AG09309 (cell line): ENCODE measurements at regions not wholly inside any gene's neighbourhood (a gene's known extent, or its start where the extent isn't known, plus 50 kb on each side); places are given as distances from the start of the nearest gene placed in this dataset.

Experiments
- DNase-seq: peaks from one replicate; pipeline ENCODE4 v3.0.0-alpha.2; 2010; ENCODE audit warnings: low read depth
- H3K4me3 ChIP-seq: 2 replicates; pipeline ENCODE4 v1.5.1; 2011; ENCODE audit warnings: mild to moderate bottlenecking, low read depth, low read length, moderate library complexity; ENCODE audit not compliant: control insufficient read depth
- TF ChIP-seq, protein P1 (sequence below): IDR thresholded peaks from 2 replicates; pipeline ENCODE4 v1.5.1; 2011; ENCODE audit warnings: mild to moderate bottlenecking, low read depth, low read length, inconsistent platforms; ENCODE audit not compliant: insufficient read depth, control insufficient read depth; ENCODE audit errors: missing control alignments

DNA sequence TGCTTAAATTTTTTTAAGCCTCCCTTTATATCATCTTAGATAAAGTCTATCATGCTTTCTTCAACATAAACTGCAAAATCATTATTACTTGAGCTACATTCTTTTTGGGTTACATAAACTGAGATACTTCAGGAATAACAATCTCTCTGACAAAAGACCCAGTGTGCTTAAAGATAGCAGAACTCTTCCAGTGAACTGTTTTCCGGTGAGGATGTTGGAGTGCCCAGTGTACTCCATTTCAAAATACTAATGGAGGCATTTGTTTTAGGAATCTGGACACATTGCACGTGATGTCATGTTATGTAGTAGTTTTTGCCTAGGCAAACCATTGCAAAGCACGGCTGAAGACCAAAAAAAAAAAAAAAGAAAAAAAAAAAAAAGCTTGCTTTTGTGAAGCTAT is 388.2 kb upstream of the CELF2 start:
- TF ChIP-seq, protein P1, sequence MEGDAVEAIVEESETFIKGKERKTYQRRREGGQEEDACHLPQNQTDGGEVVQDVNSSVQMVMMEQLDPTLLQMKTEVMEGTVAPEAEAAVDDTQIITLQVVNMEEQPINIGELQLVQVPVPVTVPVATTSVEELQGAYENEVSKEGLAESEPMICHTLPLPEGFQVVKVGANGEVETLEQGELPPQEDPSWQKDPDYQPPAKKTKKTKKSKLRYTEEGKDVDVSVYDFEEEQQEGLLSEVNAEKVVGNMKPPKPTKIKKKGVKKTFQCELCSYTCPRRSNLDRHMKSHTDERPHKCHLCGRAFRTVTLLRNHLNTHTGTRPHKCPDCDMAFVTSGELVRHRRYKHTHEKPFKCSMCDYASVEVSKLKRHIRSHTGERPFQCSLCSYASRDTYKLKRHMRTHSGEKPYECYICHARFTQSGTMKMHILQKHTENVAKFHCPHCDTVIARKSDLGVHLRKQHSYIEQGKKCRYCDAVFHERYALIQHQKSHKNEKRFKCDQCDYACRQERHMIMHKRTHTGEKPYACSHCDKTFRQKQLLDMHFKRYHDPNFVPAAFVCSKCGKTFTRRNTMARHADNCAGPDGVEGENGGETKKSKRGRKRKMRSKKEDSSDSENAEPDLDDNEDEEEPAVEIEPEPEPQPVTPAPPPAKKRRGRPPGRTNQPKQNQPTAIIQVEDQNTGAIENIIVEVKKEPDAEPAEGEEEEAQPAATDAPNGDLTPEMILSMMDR: no peak
- H3K4me3 ChIP-seq: no peak overlapping the region
- no peak for DNase-seq

DNA sequence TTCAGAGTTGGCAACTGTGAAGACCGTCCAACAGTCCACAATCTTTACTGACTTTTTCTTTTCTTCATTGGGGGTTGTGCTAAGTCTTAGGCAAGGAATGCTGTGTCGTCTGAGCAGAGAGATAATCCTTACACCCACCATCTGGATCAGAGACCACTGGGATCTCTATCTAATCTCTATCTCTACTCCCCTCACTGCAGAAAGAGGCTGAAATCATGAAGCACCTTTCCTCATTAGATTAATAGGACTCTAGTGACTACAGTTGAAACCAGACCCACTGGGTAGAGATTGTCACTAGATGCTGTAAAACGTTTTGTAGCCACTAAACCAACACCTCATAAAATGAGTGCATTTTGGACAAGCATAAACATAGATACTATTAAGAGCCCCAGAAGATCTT is 387.4 kb upstream of the CELF2 start:
- H3K4me3 ChIP-seq: no peak overlapping the region
- DNase-seq: no peak
- TF ChIP-seq, protein P1: no peak

DNA sequence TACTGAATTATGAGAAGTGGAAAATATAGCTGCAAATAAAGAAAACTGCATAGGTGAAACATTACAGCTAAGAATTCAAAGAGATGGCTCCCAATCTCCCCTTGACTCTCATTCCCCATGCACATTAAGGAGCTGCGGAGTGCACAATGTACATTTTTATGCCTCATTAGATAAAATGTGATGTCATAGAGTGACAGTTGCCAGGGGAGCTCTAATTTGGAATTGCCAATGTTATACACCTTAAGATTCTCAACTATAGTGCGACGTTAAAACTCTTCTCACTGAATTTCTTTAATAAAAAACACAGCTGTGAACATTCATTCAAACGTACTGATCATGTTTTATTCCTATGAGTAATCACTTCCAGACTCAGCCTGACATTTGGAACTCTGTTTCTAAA is 386.9 kb upstream of the CELF2 start:
- no peak overlapping the region for H3K4me3 ChIP-seq
- DNase-seq: no peak
- TF ChIP-seq, protein P1: no peak

DNA sequence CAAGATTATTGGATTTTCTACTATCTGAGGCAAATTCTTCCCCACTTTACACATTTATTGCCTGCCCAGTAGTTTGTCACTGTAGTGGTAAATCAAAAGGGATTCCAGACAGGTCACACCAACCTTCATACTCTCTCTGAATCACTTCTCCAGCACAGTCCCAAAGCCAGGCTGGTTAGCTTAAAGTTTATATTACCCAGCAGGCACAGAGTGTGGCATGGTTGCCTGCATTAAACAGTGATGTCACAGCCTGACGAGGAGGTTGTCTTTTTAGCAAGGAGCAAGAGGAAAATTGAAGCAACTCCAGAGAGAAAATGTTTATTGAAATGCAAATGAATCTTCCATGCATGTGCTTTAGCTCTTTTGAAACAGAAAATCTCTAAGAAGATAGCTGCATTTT is 375.5 kb upstream of the CELF2 start:
- no peak overlapping the region for H3K4me3 ChIP-seq
- DNase-seq: no peak
- TF ChIP-seq, protein P1: no peak

DNA sequence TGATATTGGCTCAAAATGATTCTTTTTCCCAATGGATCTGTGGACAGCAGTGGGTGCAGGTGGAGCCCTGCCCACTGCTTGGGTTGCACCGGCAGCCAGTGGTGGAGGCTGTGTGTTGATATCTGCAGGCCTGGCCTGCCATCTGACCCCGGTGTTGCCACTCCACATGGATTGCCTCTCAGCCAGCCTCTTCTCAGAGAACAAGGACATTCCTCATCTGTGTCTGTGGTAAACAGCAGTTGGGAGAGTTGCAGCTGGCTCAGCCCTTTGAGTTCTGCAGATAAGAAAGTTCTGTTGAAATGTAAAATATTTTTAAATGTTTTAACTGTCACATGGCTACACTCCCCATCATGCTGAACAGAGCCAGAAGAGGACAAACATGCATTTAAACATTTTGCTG is 374.9 kb upstream of the CELF2 start:
- H3K4me3 ChIP-seq: no peak overlapping the region
- no peak for DNase-seq
- TF ChIP-seq, protein P1: no peak

DNA sequence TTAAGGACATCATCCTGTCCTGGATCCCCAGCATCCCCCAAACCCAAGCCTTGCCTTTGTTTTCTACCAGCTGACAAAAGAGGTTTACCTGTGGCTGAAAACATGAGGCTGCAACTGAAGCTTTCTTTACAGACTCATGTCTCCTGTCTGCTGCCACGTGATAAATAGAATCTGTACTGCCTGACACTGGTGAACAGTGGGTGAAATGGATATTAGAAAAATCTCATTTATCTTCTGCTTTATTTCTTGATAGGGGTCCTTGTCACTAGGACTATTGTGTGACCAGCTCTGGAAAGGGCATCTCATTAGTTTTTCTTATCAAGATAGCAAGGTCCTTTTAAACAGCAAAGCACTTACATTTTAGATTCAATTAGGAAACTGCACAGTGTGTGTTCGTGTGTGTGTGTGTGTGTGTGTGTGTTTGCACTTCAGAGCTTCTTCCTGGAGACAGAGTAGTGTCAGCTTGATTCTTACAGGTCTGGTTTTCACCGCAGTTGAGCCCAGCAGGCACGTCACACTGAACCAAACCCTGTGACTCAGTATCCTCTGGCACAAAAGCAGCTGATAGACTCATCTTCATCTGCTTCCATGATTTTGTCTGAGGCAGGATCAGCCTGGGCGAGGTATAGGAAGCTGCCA is 373.5 kb upstream of the CELF2 start:
- H3K4me3 ChIP-seq: no peak overlapping the region
- no peak for DNase-seq
- TF ChIP-seq, protein P1: no peak
